Heart right ventricle (tissue), 16 donors: ENCODE measurements at regions not wholly inside any gene's neighbourhood (a gene's known extent, or its start where the extent isn't known, plus 50 kb on each side); places are given as distances from the start of the nearest gene placed in this dataset.
A peak's percentile ranks its signal among the peaks of the same experiment; 100 is the strongest.

ENCODE experiments used
- ATAC-seq, 8 donors: fragments of 200-7000 bp; cut with Tn5 transposase; one replicate each; pipeline ENCODE4 v1.9.1; 2020; ENCODE audit warnings: mild to moderate bottlenecking in 8 of 8, moderate library complexity in 8 of 8, moderate number of reproducible peaks in 1 of 8
- DNase-seq, 2 donors: peaks; one replicate each; pipeline ENCODE4 v3.0.0-alpha.2; 2020
- H3K27ac ChIP-seq, 10 donors: fragments of 200-600 bp; sonication (generic) in 2 of 10; one replicate each; pipeline versions ENCODE4 v1.5.0 to v1.8.0; 2020 to 2022; ENCODE audit warnings: mild to moderate bottlenecking in 3 of 10
- H3K27me3 ChIP-seq, 7 donors: fragments of 200-600 bp; one replicate each; pipeline ENCODE4 v1.8.0; 2021 to 2022; ENCODE audit warnings: mild to moderate bottlenecking in 2 of 7
- H3K36me3 ChIP-seq, 9 donors: fragments of 200-600 bp; sonication (generic) in 1 of 9; one replicate each; pipeline versions ENCODE4 v1.5.0 to v1.8.0; 2020 to 2022; ENCODE audit warnings: mild to moderate bottlenecking in 2 of 9
- H3K4me1 ChIP-seq, 9 donors: fragments of 200-600 bp; sonication (generic) in 1 of 9; one replicate each; pipeline versions ENCODE4 v1.5.0 to v1.8.0; 2020 to 2022; ENCODE audit warnings: mild to moderate bottlenecking in 4 of 9
- H3K4me3 ChIP-seq, 10 donors: fragments of 200-600 bp; sonication (generic) in 2 of 10; one replicate each; pipeline versions ENCODE4 v1.5.0 to v1.8.0; 2020 to 2022; ENCODE audit warnings: mild to moderate bottlenecking in 7 of 10, moderate library complexity in 2 of 10
- H3K9me3 ChIP-seq, 11 donors: fragments of 200-600 bp in 10 of 11; sonication (generic) in 2 of 11; one replicate each; pipeline versions ENCODE4 v1.5.0 to v1.8.0; 2013 to 2022; ENCODE audit warnings: mild to moderate bottlenecking in 2 of 11, control low read depth in 1 of 11, moderate library complexity in 1 of 11
- WGBS, 2 donors: extraction: QIAGEN DNeasy Blood & Tissue Kit; methylation state at CpG; one replicate each; pipeline ENCODE4 v1.1.7; 2013; ENCODE audit warnings: inconsistent platforms in 1 of 2; 5-methylcytosine and 5-hydroxymethylcytosine counted together
- intact Hi-C, 10 donors: fragments of 100-400 bp; cut with DNase I; formaldehyde crosslinking; loops; one replicate each; pipeline versions ENCODE4 v1.11.1 to v1.14.2; 2022
- TF ChIP-seq, protein P1 (sequence below), 9 donors: fragments of 200-600 bp; sonication (generic) in 2 of 9; IDR thresholded peaks; one replicate each; pipeline versions ENCODE4 v1.5.0 to v1.8.0; 2021 to 2022; ENCODE audit warnings: antibody characterized with exemption in 9 of 9, mild to moderate bottlenecking in 5 of 9, moderate library complexity in 1 of 9
- donor health status: Arrhythmogenic right ventricular cardiomyopathy.
- donor health status: ischemic (EF 13 %, LVEDD 7.1; RV severe dilation, severe dysfunction).
- donor health status: healthy with polysubstance abuse.
- donor health status: DM: no; HTN: yes; CAD: no.
- donor health status: DM: no; HTN: no; CAD: no.
- donor health status: ischemic (EF 25% LVEDD 6.9; RV normal size, moderate dysfunction).
- donor health status: ischemic (EF 25% LVEDD 5.7; RV mildly dilated, moderate dysfunction).
- donor health status: healthy.
- donor health status: DM: yes; HTN: yes; CAD: no.
- donor health status: Ischemic cardiomyopathy.
- donor health status: ischemic (EF 35%, LVEDD 5.7; RV mildly dilated, moderate dysfunction).
- donor health status: nonischemic (EF 11% LVEDD 7.7; RV severe dilation, severe dysfunction).
- donor health status: DM: yes; HTN: yes; CAD: no.
- donor health status: PGD.
- donor health status: ischemic (EF 29% LVEDD 5.4; RV normal size, mild dysfunction).
- donor health status: nonischemic (EF 23%, LVEDD 6.1; RV moderate dilation, normal function).

DNA sequence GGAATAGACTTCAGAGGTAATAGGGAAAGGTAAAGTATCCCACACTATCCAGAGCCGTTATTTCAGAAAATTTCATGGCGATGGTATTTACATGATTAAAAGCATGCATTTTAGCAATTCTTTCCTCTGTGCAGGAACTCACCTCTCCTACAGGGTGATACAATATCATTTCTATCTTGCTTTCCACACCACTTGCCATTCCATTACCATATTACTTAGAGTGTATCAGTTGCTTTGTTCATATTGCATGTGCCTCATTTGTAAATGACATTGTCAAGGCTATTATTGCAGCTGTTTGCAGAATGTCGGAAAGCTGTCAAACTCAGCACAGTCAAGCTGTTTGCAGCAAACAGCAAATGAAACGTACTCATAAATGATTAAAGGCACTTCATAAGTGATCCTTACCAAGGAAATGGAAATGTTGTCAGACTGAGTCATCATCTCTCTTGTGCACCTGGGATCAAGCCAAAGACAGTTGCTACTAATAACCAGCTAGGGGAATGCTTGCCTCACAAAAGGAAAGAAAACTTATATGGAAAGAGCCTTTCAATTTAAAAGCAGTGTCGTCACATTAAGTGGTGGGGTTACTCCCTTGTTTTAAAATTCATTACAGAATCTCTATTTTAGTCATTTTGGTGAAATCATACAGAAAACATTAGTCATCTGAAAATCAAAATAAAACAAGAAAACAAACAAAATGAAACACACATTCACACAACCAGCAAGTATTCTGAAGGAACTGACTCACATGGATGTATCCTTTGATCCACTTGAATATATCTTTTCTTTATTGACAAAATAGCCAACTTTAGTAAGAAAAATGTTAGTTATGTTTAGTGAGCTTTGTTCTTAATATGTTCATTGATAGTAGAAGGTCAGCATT is 1064.1 kb upstream of the CNTNAP5 start:
- DNase-seq (peak in 1 of 2 donors; percentile 8), ATAC-seq (no peak)
- 53 to 57% methylated on average over 5 of the region's 5 CpGs for WGBS, 2 donors
- H3K27me3 ChIP-seq, result no peaks in the 10 kb centered on the region
- H3K4me3 ChIP-seq, result no peak overlapping the region
- intact Hi-C loops, result no loop called here
- TF ChIP-seq, protein P1, sequence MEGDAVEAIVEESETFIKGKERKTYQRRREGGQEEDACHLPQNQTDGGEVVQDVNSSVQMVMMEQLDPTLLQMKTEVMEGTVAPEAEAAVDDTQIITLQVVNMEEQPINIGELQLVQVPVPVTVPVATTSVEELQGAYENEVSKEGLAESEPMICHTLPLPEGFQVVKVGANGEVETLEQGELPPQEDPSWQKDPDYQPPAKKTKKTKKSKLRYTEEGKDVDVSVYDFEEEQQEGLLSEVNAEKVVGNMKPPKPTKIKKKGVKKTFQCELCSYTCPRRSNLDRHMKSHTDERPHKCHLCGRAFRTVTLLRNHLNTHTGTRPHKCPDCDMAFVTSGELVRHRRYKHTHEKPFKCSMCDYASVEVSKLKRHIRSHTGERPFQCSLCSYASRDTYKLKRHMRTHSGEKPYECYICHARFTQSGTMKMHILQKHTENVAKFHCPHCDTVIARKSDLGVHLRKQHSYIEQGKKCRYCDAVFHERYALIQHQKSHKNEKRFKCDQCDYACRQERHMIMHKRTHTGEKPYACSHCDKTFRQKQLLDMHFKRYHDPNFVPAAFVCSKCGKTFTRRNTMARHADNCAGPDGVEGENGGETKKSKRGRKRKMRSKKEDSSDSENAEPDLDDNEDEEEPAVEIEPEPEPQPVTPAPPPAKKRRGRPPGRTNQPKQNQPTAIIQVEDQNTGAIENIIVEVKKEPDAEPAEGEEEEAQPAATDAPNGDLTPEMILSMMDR (IDR thresholded peaks at IDR 0.05), result no peak
- H3K4me1 ChIP-seq, result no peaks in the 10 kb centered on the region
- H3K36me3 ChIP-seq, result no peaks in the 10 kb centered on the region
- H3K9me3 ChIP-seq, result peaks cover 0 to 13% (median 0%) of the 10 kb centered on the region in 11 donors
- H3K27ac ChIP-seq, result no peak overlapping the region

DNA sequence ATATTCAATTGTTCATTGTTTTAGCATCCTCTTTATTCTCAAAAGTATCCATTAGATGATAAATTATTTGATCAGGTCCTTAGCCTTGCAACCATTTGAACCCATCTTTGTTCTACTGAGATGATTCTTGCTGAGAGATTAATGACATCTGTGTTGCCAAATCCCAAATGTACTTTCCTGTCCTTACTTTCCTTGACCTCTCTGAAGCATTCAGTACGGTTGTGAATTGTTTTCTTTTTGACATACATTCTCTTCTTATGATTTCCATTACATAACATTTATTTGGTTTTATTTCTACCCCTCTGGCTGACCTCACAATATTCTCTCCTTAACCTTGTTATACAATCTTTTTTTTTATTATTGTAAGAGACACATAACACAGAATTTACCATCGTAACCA is 1058.6 kb upstream of the CNTNAP5 start:
- intact Hi-C loops, result no loop called here
- H3K4me1 ChIP-seq, result no peaks in the 10 kb centered on the region
- ATAC-seq (no peak), DNase-seq (no peak)
- H3K27me3 ChIP-seq, result no peaks in the 10 kb centered on the region
- TF ChIP-seq, protein P1 (IDR thresholded peaks at IDR 0.05), result no peak
- WGBS, 2 donors, result 55 to 77% methylated on average over 2 of the region's 2 CpGs
- H3K9me3 ChIP-seq, result peaks cover 0 to 49% (median 0%) of the 10 kb centered on the region in 11 donors
- no peaks in the 10 kb centered on the region for H3K36me3 ChIP-seq
- no peak overlapping the region for H3K4me3 ChIP-seq
- H3K27ac ChIP-seq, result no peak overlapping the region

DNA sequence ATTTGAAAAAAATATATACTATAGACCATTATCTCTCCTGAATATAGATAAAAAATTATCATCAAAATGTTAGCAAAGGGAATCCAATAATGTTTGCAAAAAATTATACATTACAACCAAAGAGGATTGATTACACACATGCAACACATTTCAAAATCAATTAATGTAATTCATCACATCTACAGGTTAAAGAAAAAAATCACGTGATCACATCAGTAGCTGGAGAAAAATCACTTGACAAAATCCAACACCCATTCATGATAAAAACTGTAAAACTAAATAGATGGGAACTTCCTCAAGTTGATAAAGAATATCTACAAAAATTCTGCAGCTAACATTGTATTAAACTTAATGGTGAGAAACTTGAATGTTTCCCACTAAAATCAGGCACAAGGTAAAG is 1047.5 kb upstream of the CNTNAP5 start:
- no peaks in the 10 kb centered on the region for H3K4me1 ChIP-seq
- WGBS, 2 donors, result 75 to 86% methylated on average over 1 of the region's 1 CpG
- ATAC-seq (no peak), DNase-seq (no peak)
- no peaks in the 10 kb centered on the region for H3K36me3 ChIP-seq
- H3K9me3 ChIP-seq, result peaks cover 0 to 14% (median 3%) of the 10 kb centered on the region in 11 donors
- no peaks in the 10 kb centered on the region for H3K27me3 ChIP-seq
- no peak overlapping the region for H3K27ac ChIP-seq
- no peak overlapping the region for H3K4me3 ChIP-seq
- intact Hi-C loops, result no loop called here
- TF ChIP-seq, protein P1 (IDR thresholded peaks at IDR 0.05), result no peak

DNA sequence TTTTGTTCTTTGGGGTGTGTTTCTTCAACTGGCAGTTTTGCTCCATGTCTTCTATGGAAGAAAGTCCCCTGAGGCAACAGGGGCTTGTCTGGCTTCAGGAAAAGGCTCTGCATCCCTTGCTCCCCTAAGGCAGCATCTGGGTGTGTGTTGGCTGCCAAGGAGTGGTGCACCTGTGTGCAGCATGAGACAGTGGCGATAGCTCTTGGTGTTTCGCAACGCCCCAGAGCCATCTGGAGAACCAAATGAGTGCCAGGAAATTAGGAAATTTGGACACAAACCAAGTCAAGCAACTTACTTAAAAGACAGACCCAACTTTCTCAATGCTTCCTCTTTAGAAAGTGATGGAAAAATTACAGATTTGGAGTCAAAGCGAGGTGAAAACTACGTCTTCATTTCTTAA is 1044.4 kb upstream of the CNTNAP5 start:
- Histone ChIP-seq H3K9me3 (peaks cover 0 to 14% (median 3%) of the 10 kb centered on the region in 11 donors), H3K27me3 (no peaks in the 10 kb centered on the region), H3K4me3 (no peak overlapping the region), H3K36me3 (no peaks in the 10 kb centered on the region), H3K27ac (no peak overlapping the region), H3K4me1 (no peaks in the 10 kb centered on the region)
- ATAC-seq, result peak in 7 of 8 donors; percentile 38 to 91 (median 72)
- TF ChIP-seq, protein P1 (IDR thresholded peaks at IDR 0.05), result no peak
- intact Hi-C loops, result no loop called here
- peak; percentile 40 to 54 for DNase-seq
- 62% methylated on average over 5 of the region's 5 CpGs for WGBS, 2 donors
